Endodermal cell (in vitro differentiated cells): ENCODE measurements at regions not wholly inside any gene's neighbourhood (a gene's known extent, or its start where the extent isn't known, plus 50 kb on each side); places are given as distances from the start of the nearest gene placed in this dataset.
"Not testable (repeated sequence)": the region's sequence is repeated elsewhere in the genome, so short reads cannot be mapped to it uniquely, and the experiment has no call there.

Source experiments
- DNase-seq: peaks from one replicate; pipeline ENCODE4 v3.0.0-alpha.2; 2017
- H3K27ac ChIP-seq: 2 replicates; pipeline ENCODE4 v1.5.1; 2013; ENCODE audit warnings: mild to moderate bottlenecking, low read depth, low read length, moderate library complexity
- H3K27me3 ChIP-seq: 2 replicates; pipeline ENCODE4 v1.6.1; 2013; ENCODE audit warnings: mild to moderate bottlenecking, low read length, moderate library complexity; ENCODE audit not compliant: insufficient read depth, control insufficient read depth, poor library complexity, severe bottlenecking
- H3K36me3 ChIP-seq: 2 replicates; pipeline ENCODE4 v1.7.0; 2013; ENCODE audit warnings: mild to moderate bottlenecking, low read length, moderate library complexity; ENCODE audit not compliant: control insufficient read depth, insufficient read depth
- H3K4me1 ChIP-seq: one replicate; pipeline ENCODE4 v1.7.0; 2013; ENCODE audit warnings: low read length; ENCODE audit not compliant: control insufficient read depth, insufficient read depth
- H3K4me3 ChIP-seq: 2 replicates; pipeline ENCODE4 v1.5.1; 2013; ENCODE audit warnings: mild to moderate bottlenecking, low read length, moderate library complexity
- H3K9ac ChIP-seq: 2 replicates; pipeline ENCODE4 v1.6.1; 2013; ENCODE audit warnings: mild to moderate bottlenecking, low read length, moderate library complexity; ENCODE audit not compliant: poor library complexity, severe bottlenecking; ENCODE audit errors: extremely low read depth
- H3K9me3 ChIP-seq: 2 replicates; pipeline ENCODE4 v1.6.1; 2013; ENCODE audit warnings: mild to moderate bottlenecking, low read length, moderate library complexity; ENCODE audit not compliant: control insufficient read depth
- H3K27ac Mint-ChIP-seq: 2 replicates; pipeline ENCODE4 v1.8.0; 2020; ENCODE audit warnings: mixed read lengths
- H3K27me3 Mint-ChIP-seq: 2 replicates; pipeline ENCODE4 v1.8.0; 2021; ENCODE audit warnings: mild to moderate bottlenecking, mixed read lengths; ENCODE audit not compliant: insufficient read depth
- H3K36me3 Mint-ChIP-seq: 2 replicates; pipeline ENCODE4 v1.8.0; 2020; ENCODE audit warnings: low read depth, mixed read lengths
- H3K4me1 Mint-ChIP-seq: 2 replicates; pipeline ENCODE4 v1.8.0; 2020; ENCODE audit warnings: mixed read lengths
- H3K4me3 Mint-ChIP-seq: 2 replicates; pipeline ENCODE4 v1.8.0; 2020; ENCODE audit warnings: mild to moderate bottlenecking, moderate library complexity, mixed read lengths
- H3K9me3 Mint-ChIP-seq: 2 replicates; pipeline ENCODE4 v1.8.0; 2020; ENCODE audit warnings: mild to moderate bottlenecking, mixed read lengths
- CTCF ChIP-seq: fragments of 200-600 bp; sonication (generic); conservative IDR thresholded peaks from 2 replicates; pipeline ENCODE4 v1.5.0; 2021; ENCODE audit warnings: antibody characterized with exemption, mild to moderate bottlenecking
- WGBS, 2 experiments: methylation state at CpG; one replicate each; pipeline versions ENCODE4 v1.1.5 to v1.1.7; 2013; ENCODE audit warnings: missing lambda C conversion rate in 2 of 2, mixed read lengths in 1 of 2; ENCODE audit not compliant: insufficient coverage in 1 of 2, insufficient read length in 1 of 2; 5-methylcytosine and 5-hydroxymethylcytosine counted together

GRCh38 chr11:122197066-122197987 lies 81.3 kb upstream of the BLID start:
- peaks cover 4% of the 10 kb centered on the region for H3K27me3 ChIP-seq
- no peak overlapping the region for H3K4me3 ChIP-seq
- no peak for TF ChIP-seq CTCF
- H3K9ac ChIP-seq: no peak overlapping the region
- Mint-ChIP-seq H3K27me3 (peaks cover 8% of the 10 kb centered on the region), H3K4me3 (no peak overlapping the region), H3K4me1 (no peaks in the 10 kb centered on the region), H3K9me3 (no peaks in the 10 kb centered on the region), H3K36me3 (no peaks in the 10 kb centered on the region), H3K27ac (no peak overlapping the region)
- H3K9me3 ChIP-seq: no peaks in the 10 kb centered on the region
- WGBS, 2 experiments: 85 to 88% methylated on average over 7 to 11 of the region's 11 CpGs
- H3K4me1 ChIP-seq: no peaks in the 10 kb centered on the region
- H3K27ac ChIP-seq: no peak overlapping the region
- no peak for DNase-seq
- H3K36me3 ChIP-seq: no peaks in the 10 kb centered on the region

GRCh38 chr11:122195790-122196189 lies 79.8 kb upstream of the BLID start:
- Mint-ChIP-seq H3K27ac (no peak overlapping the region), H3K36me3 (no peaks in the 10 kb centered on the region), H3K27me3 (no peaks in the 10 kb centered on the region), H3K9me3 (no peaks in the 10 kb centered on the region), H3K4me1 (no peaks in the 10 kb centered on the region), H3K4me3 (no peak overlapping the region)
- H3K9ac ChIP-seq: no peak overlapping the region
- H3K27ac ChIP-seq: no peak overlapping the region
- 86 to 87% methylated on average over 3 of the region's 3 CpGs for WGBS, 2 experiments
- DNase-seq: no peak
- H3K4me3 ChIP-seq: no peak overlapping the region
- TF ChIP-seq CTCF: no peak
- H3K27me3 ChIP-seq: no peaks in the 10 kb centered on the region
- H3K4me1 ChIP-seq: no peaks in the 10 kb centered on the region
- no peaks in the 10 kb centered on the region for H3K36me3 ChIP-seq
- H3K9me3 ChIP-seq: no peaks in the 10 kb centered on the region

GRCh38 chr11:122193881-122194480 lies 78.0 kb upstream of the BLID start:
- not testable (repeated sequence) for H3K4me3 Mint-ChIP-seq, H3K9ac ChIP-seq, H3K27ac Mint-ChIP-seq, H3K27ac ChIP-seq, H3K4me1 Mint-ChIP-seq, H3K4me3 ChIP-seq, H3K9me3 ChIP-seq, DNase-seq, H3K4me1 ChIP-seq, H3K9me3 Mint-ChIP-seq, H3K27me3 Mint-ChIP-seq, H3K27me3 ChIP-seq, H3K36me3 Mint-ChIP-seq, H3K36me3 ChIP-seq
- WGBS, 2 experiments: 83 to 91% methylated on average over 4 to 5 of the region's 5 CpGs
